Endothelial cell of umbilical vein (primary cell): ENCODE measurements at regions not wholly inside any gene's neighbourhood (a gene's known extent, or its start where the extent isn't known, plus 50 kb on each side); places are given as distances from the start of the nearest gene placed in this dataset.

Experiments
- BruUV-seq: library from RNA; stranded (reverse); fragments of 400-500 nt; replicated peaks from 2 replicates; lab custom pipeline; 2021; lab: Mats Ljungman, UMichigan
- CTCF ChIA-PET: fragments of 300-600, 350-600 bp; sonication (Branson Sonifier 250); formaldehyde crosslinking; loops from one replicate; lab custom pipeline; 2021; ENCODE audit warnings: antibody characterized with exemption, inconsistent platforms; lab: Charles Lee
- POLR2A ChIA-PET: fragments of 300-600, 350-600 bp; sonication (Branson Sonifier 250); formaldehyde crosslinking; loops from one replicate; lab custom pipeline; 2021; ENCODE audit warnings: antibody characterized with exemption, inconsistent platforms; lab: Charles Lee
- DNase-seq: peaks from one replicate; pipeline ENCODE4 v3.0.0-alpha.2; 2011; ENCODE audit warnings: low read depth, low spot score
- FAIRE-seq: peaks from 2 replicates; lab custom pipeline; 2011; peaks lifted over from hg19 to GRCh38; lab: Jason Lieb, UNC
- H2AFZ ChIP-seq: 2 replicates; pipeline ENCODE4 v1.6.0; 2012; ENCODE audit warnings: low read depth, low read length, control low read depth, inconsistent platforms
- H3K27ac ChIP-seq: 2 replicates; pipeline ENCODE4 v1.5.1; 2011; ENCODE audit warnings: low read depth, mild to moderate bottlenecking, control low read depth, low read length, moderate library complexity; ENCODE audit not compliant: insufficient read depth
- H3K27me3 ChIP-seq, 2 experiments: 2 replicates each; pipeline versions ENCODE4 v1.6.0 to v1.6.1; 2011; ENCODE audit warnings: low read length in 2 of 2, mixed read lengths in 1 of 2; ENCODE audit not compliant: control insufficient read depth in 2 of 2, insufficient read depth in 2 of 2
- H3K36me3 ChIP-seq, 2 experiments: 2 replicates in 1 of 2; 3 replicates in 1 of 2; pipeline ENCODE4 v1.5.1; 2011; ENCODE audit warnings: low read length in 2 of 2, mild to moderate bottlenecking in 1 of 2, moderate library complexity in 1 of 2; ENCODE audit not compliant: control insufficient read depth in 2 of 2, insufficient read depth in 2 of 2; ENCODE audit errors: extremely low read depth in 1 of 2
- H3K4me1 ChIP-seq: 3 replicates; pipeline ENCODE4 v1.5.1; 2011; ENCODE audit warnings: mild to moderate bottlenecking, low read length; ENCODE audit not compliant: control insufficient read depth, insufficient read depth; ENCODE audit errors: extremely low read depth
- H3K4me2 ChIP-seq: 2 replicates; pipeline ENCODE4 v1.6.1; 2011; ENCODE audit warnings: low read length, control low read depth, mixed read lengths; ENCODE audit not compliant: insufficient read depth
- H3K4me3 ChIP-seq, 3 experiments: fragments of 200-600 bp in 1 of 3; sonication (generic), shearing (Covaris generic) in 1 of 3; replicated peaks in 1 of 3; 2 replicates each; pipeline ENCODE4 v1.5.1; 2011 to 2016; ENCODE audit warnings: control low read depth in 3 of 3, low read length in 3 of 3, mild to moderate bottlenecking in 2 of 3, inconsistent platforms in 1 of 3, low read depth in 1 of 3, moderate library complexity in 1 of 3; ENCODE audit not compliant: insufficient read depth in 1 of 3
- H3K79me2 ChIP-seq: 2 replicates; pipeline ENCODE4 v1.6.0; 2012; ENCODE audit warnings: low read length, inconsistent platforms; ENCODE audit not compliant: control insufficient read depth, insufficient read depth
- H3K9ac ChIP-seq: replicated peaks from 2 replicates; pipeline ENCODE3; 2011; ENCODE audit warnings: low read length, control low read depth; ENCODE audit not compliant: insufficient read depth; ENCODE audit errors: extremely low read depth
- H3K9me1 ChIP-seq: replicated peaks from 3 replicates; pipeline ENCODE4 v1.6.0; 2011; ENCODE audit warnings: mild to moderate bottlenecking, low read length; ENCODE audit not compliant: control insufficient read depth, insufficient read depth; ENCODE audit errors: extremely low read depth
- H3K9me3 ChIP-seq: replicated peaks from 2 replicates; pipeline ENCODE4 v1.5.1; 2012; ENCODE audit warnings: low read length, inconsistent platforms; ENCODE audit not compliant: control insufficient read depth, insufficient read depth
- H4K20me1 ChIP-seq: replicated peaks from 2 replicates; pipeline ENCODE3; 2011; ENCODE audit warnings: mild to moderate bottlenecking, low read length; ENCODE audit not compliant: control insufficient read depth, insufficient read depth; ENCODE audit errors: extremely low read depth
- EZH2 ChIP-seq: IDR thresholded peaks from 2 replicates; pipeline ENCODE4 v1.6.1; 2012; ENCODE audit warnings: borderline replicate concordance, low read depth, mild to moderate bottlenecking, moderate library complexity, low read length, inconsistent platforms; ENCODE audit not compliant: severe bottlenecking
- FOS ChIP-seq: IDR thresholded peaks from 2 replicates; pipeline ENCODE4 v1.6.1; 2011; ENCODE audit warnings: mild to moderate bottlenecking, low read length, moderate library complexity, borderline replicate concordance; ENCODE audit not compliant: insufficient read depth
- GATA2 ChIP-seq: IDR thresholded peaks from 2 replicates; pipeline ENCODE4 v1.7.0; 2011; ENCODE audit warnings: low read depth, mild to moderate bottlenecking, moderate library complexity, mixed read lengths, low read length; ENCODE audit not compliant: insufficient read length, insufficient read depth
- JUN ChIP-seq: IDR thresholded peaks from 2 replicates; pipeline ENCODE4 v1.6.1; 2011; ENCODE audit warnings: borderline replicate concordance, low read depth; ENCODE audit not compliant: insufficient read length, insufficient read depth
- MAX ChIP-seq: IDR thresholded peaks from 2 replicates; pipeline ENCODE4 v1.6.1; 2011; ENCODE audit not compliant: insufficient read depth, insufficient read length
- MYC ChIP-seq: IDR thresholded peaks from one replicate; pipeline ENCODE4 v1.6.1; 2011; ENCODE audit warnings: mild to moderate bottlenecking, low read depth, low read length
- POLR2A ChIP-seq: IDR thresholded peaks from 2 replicates; pipeline ENCODE4 v1.6.1; 2012; ENCODE audit warnings: low read depth, mild to moderate bottlenecking, control low read depth, low read length
- POLR2AphosphoS5 ChIP-seq: IDR thresholded peaks from 2 replicates; pipeline ENCODE4 v1.6.1; 2012; ENCODE audit warnings: low read depth, mild to moderate bottlenecking, control low read depth, low read length, moderate library complexity; ENCODE audit not compliant: insufficient read depth
- dilution Hi-C: fragments of 300-500 bp; cut with MboI; formaldehyde crosslinking; loops from one replicate; pipeline ENCODE4 v1.15.0; 2019; ENCODE audit warnings: low sequenced_read_pairs; ENCODE audit not compliant: extremely low pct_ligation_motif_present
- intact Hi-C: fragments of 100-400 bp; cut with micrococcal nuclease; formaldehyde crosslinking; loops from one replicate; pipeline ENCODE4 v1.10.0; 2022
- TF ChIP-seq, protein P1 (sequence below), 2 donors: IDR thresholded peaks; 1 replicate in 1 of 2; 2 replicates in 1 of 2; pipeline ENCODE4 v1.5.1; 2011; ENCODE audit warnings: low read length in 2 of 2, mild to moderate bottlenecking in 2 of 2, moderate library complexity in 2 of 2, control low read depth in 1 of 2, inconsistent platforms in 1 of 2, low read depth in 1 of 2; ENCODE audit not compliant: insufficient read depth in 1 of 2; ENCODE audit errors: extremely low read depth in 1 of 2

GRCh38 chr16:63530974-63531373 is 1494.7 kb upstream of the CDH8 start:
- POLR2A ChIA-PET: no interaction called here
- Histone ChIP-seq H3K4me3 (no peak overlapping the region), H3K9ac (no peak overlapping the region), H3K36me3 (no peaks in the 10 kb centered on the region), H3K79me2 (no peaks in the 10 kb centered on the region), H3K9me3 (no peaks in the 10 kb centered on the region), H3K27ac (no peak overlapping the region), H3K9me1 (no peaks in the 10 kb centered on the region), H3K4me1 (no peaks in the 10 kb centered on the region), H2AFZ (no peak overlapping the region), H4K20me1 (no peaks in the 10 kb centered on the region), H3K4me2 (no peak overlapping the region), H3K27me3 (no peaks in the 10 kb centered on the region)
- dilution Hi-C loops: no loop called here
- TF ChIP-seq FOS (no peak), GATA2 (no peak), POLR2AphosphoS5 (no peak), JUN (no peak), MYC (no peak), MAX (no peak), EZH2 (no peak), POLR2A (no peak)
- TF ChIP-seq, protein P1, sequence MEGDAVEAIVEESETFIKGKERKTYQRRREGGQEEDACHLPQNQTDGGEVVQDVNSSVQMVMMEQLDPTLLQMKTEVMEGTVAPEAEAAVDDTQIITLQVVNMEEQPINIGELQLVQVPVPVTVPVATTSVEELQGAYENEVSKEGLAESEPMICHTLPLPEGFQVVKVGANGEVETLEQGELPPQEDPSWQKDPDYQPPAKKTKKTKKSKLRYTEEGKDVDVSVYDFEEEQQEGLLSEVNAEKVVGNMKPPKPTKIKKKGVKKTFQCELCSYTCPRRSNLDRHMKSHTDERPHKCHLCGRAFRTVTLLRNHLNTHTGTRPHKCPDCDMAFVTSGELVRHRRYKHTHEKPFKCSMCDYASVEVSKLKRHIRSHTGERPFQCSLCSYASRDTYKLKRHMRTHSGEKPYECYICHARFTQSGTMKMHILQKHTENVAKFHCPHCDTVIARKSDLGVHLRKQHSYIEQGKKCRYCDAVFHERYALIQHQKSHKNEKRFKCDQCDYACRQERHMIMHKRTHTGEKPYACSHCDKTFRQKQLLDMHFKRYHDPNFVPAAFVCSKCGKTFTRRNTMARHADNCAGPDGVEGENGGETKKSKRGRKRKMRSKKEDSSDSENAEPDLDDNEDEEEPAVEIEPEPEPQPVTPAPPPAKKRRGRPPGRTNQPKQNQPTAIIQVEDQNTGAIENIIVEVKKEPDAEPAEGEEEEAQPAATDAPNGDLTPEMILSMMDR (IDR thresholded peaks at IDR 0.05; ENCODE audit: extremely low read depth in 1 of 2, insufficient read depth in 1 of 2, low read depth in 1 of 2, low read length in 2 of 2): no peak
- DNase-seq (no peak), FAIRE-seq (no peak)
- CTCF ChIA-PET: no interaction called here
- intact Hi-C loops: no loop called here
- BruUV-seq: no TSS peak
